Panc1 (cell line): ENCODE measurements at regions not wholly inside any gene's neighbourhood (a gene's known extent, or its start where the extent isn't known, plus 50 kb on each side); places are given as distances from the start of the nearest gene placed in this dataset.
A peak's percentile ranks its signal among the peaks of the same experiment; 100 is the strongest.

Source experiments
- ATAC-seq: fragments of 200-7000 bp; cut with Tn5 transposase; 2 replicates; pipeline ENCODE4 v1.9.1; 2020; ENCODE audit warnings: mild to moderate bottlenecking, moderate library complexity
- BruUV-seq: library from RNA; stranded (reverse); fragments of 400-500 nt; replicated peaks from 2 replicates; lab custom pipeline; 2021; lab: Mats Ljungman, UMichigan
- CTCF ChIA-PET: fragments of 300-600 bp; sonication (Branson Sonifier 250); formaldehyde crosslinking; loops from one replicate; lab custom pipeline; 2022; ENCODE audit warnings: antibody characterized with exemption; lab: Charles Lee
- POLR2A ChIA-PET: fragments of 300-600 bp; sonication (Branson Sonifier 250); formaldehyde crosslinking; loops from one replicate; lab custom pipeline; 2022; ENCODE audit warnings: antibody characterized with exemption; lab: Charles Lee
- DNase-seq: peaks from one replicate; pipeline ENCODE4 v3.0.0-alpha.2; 2010; ENCODE audit warnings: low read depth, low spot score
- H3K27ac ChIP-seq: 2 replicates; pipeline ENCODE4 v1.5.1; 2011; ENCODE audit warnings: mild to moderate bottlenecking, low read length, inconsistent platforms
- H3K27me3 ChIP-seq: fragments of 200-500 bp; sonication (Bioruptor generic); 2 replicates; pipeline ENCODE4 v1.6.0; 2014; ENCODE audit warnings: low read length, inconsistent platforms; ENCODE audit not compliant: control insufficient read depth, insufficient read depth
- H3K36me3 ChIP-seq: fragments of 200-500 bp; sonication (Bioruptor generic); 2 replicates; pipeline ENCODE4 v1.5.1; 2014; ENCODE audit warnings: inconsistent platforms, mild to moderate bottlenecking, low read length, moderate library complexity; ENCODE audit not compliant: control insufficient read depth, insufficient read depth
- H3K4me1 ChIP-seq: 2 replicates; pipeline ENCODE4 v1.5.1; 2011; ENCODE audit warnings: inconsistent platforms, mild to moderate bottlenecking, low read length, moderate library complexity; ENCODE audit not compliant: control insufficient read depth, insufficient read depth
- H3K4me3 ChIP-seq, 2 experiments: 2 replicates each; pipeline ENCODE4 v1.5.1; 2011 to 2012; ENCODE audit warnings: low read depth in 2 of 2, low read length in 2 of 2, mild to moderate bottlenecking in 2 of 2, inconsistent platforms in 1 of 2, moderate library complexity in 1 of 2
- H3K9me3 ChIP-seq: fragments of 200-500 bp; sonication (Bioruptor generic); 2 replicates; pipeline ENCODE4 v1.5.1; 2014; ENCODE audit warnings: low read depth, mild to moderate bottlenecking, inconsistent platforms, low read length, moderate library complexity; ENCODE audit not compliant: control insufficient read depth, insufficient read depth
- POLR2AphosphoS5 ChIP-seq: IDR thresholded peaks from 2 replicates; pipeline ENCODE4 v1.6.1; 2012; ENCODE audit warnings: mild to moderate bottlenecking, low read depth, low read length, moderate library complexity
- REST ChIP-seq, 2 experiments: IDR thresholded peaks; 2 replicates each; pipeline ENCODE4 v1.6.1; 2011 to 2012; ENCODE audit warnings: low read depth in 2 of 2, control low read depth in 1 of 2, low read length in 1 of 2, mild to moderate bottlenecking in 1 of 2, moderate library complexity in 1 of 2; ENCODE audit not compliant: insufficient read depth in 1 of 2
- SIN3A ChIP-seq: IDR thresholded peaks from 2 replicates; pipeline ENCODE4 v1.6.1; 2012; ENCODE audit warnings: low read depth, mild to moderate bottlenecking, low read length, moderate library complexity, borderline replicate concordance; ENCODE audit not compliant: insufficient read depth
- TCF7L2 ChIP-seq: IDR thresholded peaks from 2 replicates; pipeline ENCODE4 v1.6.1; 2011; ENCODE audit warnings: mild to moderate bottlenecking, low read depth, low read length, inconsistent platforms
- in situ Hi-C: cut with HindIII; loops from 2 replicates; pipeline ENCODE4 v1.10.0; 2016; ENCODE audit warnings: low sequenced_read_pairs, low pct_unique_long_range_greater_than_20kb
- intact Hi-C: fragments of 100-400 bp; cut with micrococcal nuclease; formaldehyde crosslinking; loops from one replicate; pipeline ENCODE4 v1.10.0; 2022; ENCODE audit not compliant: unreplicated experiment
- TF ChIP-seq, protein P1 (sequence below): fragments of 450-650 bp; IDR thresholded peaks from 2 replicates; pipeline ENCODE4 v1.5.1; 2017; ENCODE audit warnings: mild to moderate bottlenecking

DNA sequence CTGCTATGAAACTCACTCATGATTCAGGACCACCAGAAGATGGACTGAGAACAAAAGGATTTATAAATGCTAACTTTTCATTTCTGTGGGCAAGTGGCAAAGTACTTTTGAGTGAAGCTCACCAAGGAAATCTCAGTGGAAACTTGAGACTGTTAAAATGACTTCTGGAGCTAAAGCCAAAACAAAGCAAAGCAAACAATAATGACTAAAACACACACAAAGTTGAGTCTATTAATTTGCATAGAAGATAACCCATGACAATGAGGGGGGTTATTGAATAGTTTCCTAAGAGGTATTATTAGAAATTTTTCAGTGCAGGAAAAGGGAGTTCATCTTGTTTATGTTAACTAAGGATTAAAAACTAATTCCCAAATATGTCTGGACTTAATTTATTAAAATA is 612.8 kb upstream of the FAM174A start:
- DNase-seq (no peak), ATAC-seq (no peak)
- Histone ChIP-seq H3K4me1 (peaks cover 3% of the 10 kb centered on the region; the same call in 1 of the 2 replicates), H3K27me3 (no peaks in the 10 kb centered on the region), H3K9me3 (no peaks in the 10 kb centered on the region), H3K36me3 (no peaks in the 10 kb centered on the region), H3K4me3 (no peak overlapping the region), H3K27ac (no peak overlapping the region)
- intact Hi-C loops (no loop called here), in situ Hi-C loops (no loop called here)
- ChIA-PET POLR2A (no interaction called here), CTCF (no interaction called here)
- BruUV-seq: no TSS peak
- TF ChIP-seq POLR2AphosphoS5 (no peak), TCF7L2 (no peak), REST (IDR thresholded peaks at IDR 0.05; ENCODE audit: insufficient read depth in 1 of 2, low read depth in 2 of 2, low read length in 1 of 2) (no peak)
- TF ChIP-seq, protein P1, sequence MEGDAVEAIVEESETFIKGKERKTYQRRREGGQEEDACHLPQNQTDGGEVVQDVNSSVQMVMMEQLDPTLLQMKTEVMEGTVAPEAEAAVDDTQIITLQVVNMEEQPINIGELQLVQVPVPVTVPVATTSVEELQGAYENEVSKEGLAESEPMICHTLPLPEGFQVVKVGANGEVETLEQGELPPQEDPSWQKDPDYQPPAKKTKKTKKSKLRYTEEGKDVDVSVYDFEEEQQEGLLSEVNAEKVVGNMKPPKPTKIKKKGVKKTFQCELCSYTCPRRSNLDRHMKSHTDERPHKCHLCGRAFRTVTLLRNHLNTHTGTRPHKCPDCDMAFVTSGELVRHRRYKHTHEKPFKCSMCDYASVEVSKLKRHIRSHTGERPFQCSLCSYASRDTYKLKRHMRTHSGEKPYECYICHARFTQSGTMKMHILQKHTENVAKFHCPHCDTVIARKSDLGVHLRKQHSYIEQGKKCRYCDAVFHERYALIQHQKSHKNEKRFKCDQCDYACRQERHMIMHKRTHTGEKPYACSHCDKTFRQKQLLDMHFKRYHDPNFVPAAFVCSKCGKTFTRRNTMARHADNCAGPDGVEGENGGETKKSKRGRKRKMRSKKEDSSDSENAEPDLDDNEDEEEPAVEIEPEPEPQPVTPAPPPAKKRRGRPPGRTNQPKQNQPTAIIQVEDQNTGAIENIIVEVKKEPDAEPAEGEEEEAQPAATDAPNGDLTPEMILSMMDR: no peak

DNA sequence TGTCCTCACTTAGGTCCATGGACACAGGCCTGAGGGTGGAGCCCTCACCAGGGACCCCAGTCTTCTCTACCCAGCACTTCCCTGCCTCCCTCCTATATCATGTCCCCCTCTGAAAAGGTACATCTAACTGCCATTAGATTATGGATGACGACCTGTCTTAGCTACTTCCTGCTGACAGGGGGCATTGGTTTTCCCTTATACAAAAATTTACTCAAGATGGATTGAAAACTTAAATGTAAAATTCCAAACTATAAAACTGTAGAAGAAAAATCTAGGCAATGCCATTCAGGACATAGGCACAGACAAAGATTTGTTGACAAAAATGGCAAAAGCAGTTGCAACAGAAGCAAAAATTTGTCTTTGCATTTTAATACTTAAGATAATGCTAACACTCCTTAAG is 623.2 kb upstream of the FAM174A start:
- H3K9me3 ChIP-seq: no peaks in the 10 kb centered on the region
- ATAC-seq: no peak

More for the DNA sequence above, 623.2 kb upstream of the FAM174A start:
- ChIA-PET POLR2A (no interaction called here), CTCF (no interaction called here)
- intact Hi-C loops (no loop called here), in situ Hi-C loops (no loop called here)
- Histone ChIP-seq H3K27me3 (no peaks in the 10 kb centered on the region), H3K4me3 (no peak overlapping the region), H3K27ac (no peak overlapping the region), H3K4me1 (no peaks in the 10 kb centered on the region), H3K36me3 (no peaks in the 10 kb centered on the region)
- DNase-seq: no peak
- TF ChIP-seq, protein P1: peak; percentile 13; the same call in 1 of the 2 replicates
- TF ChIP-seq SIN3A (no peak), TCF7L2 (no peak)
- no TSS peak for BruUV-seq
